ENCODE measurements at regions not wholly inside any gene's neighbourhood (a gene's known extent, or its start where the extent isn't known, plus 50 kb on each side); places are given as distances from the start of the nearest gene placed in this dataset.

DNA sequence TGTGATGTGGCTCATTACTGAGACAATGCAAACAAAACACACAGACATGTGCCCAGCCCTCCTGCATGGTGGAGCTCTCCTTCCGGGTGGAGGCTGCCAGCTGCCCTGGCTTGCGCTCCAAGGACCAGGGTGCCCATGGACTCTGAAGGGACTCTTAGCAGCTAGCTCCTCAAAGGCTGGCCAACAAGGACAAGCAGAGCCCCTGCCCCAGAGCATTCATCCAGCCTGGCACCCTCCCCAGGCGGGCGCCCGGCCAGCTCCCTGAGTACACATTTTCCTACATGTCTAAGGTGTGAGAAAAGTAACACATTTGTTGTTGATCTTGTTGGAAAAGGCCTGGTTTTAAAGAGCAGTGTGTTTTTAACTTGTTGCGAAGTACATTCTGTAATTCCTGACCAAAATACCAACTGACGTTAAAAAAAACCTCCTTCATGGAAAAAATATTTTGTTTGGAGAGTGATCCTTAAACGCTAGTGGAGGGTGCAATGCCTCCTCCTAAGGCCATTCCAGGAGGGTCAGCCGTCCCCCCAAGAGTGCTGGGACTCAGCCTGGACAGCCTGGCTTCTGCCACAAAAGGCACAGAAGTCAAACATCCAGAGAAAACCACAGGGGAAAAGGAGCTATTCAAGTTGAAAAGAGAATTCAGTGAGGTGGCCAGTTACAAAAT lies 86.9 kb downstream of the KLF15 start:
- H3K4me2 ChIP-seq (replicated peaks; ENCODE audit: extremely low read depth, low read length, poor library complexity, severe bottlenecking), result no peak overlapping the region
- TF ChIP-seq, protein P1, sequence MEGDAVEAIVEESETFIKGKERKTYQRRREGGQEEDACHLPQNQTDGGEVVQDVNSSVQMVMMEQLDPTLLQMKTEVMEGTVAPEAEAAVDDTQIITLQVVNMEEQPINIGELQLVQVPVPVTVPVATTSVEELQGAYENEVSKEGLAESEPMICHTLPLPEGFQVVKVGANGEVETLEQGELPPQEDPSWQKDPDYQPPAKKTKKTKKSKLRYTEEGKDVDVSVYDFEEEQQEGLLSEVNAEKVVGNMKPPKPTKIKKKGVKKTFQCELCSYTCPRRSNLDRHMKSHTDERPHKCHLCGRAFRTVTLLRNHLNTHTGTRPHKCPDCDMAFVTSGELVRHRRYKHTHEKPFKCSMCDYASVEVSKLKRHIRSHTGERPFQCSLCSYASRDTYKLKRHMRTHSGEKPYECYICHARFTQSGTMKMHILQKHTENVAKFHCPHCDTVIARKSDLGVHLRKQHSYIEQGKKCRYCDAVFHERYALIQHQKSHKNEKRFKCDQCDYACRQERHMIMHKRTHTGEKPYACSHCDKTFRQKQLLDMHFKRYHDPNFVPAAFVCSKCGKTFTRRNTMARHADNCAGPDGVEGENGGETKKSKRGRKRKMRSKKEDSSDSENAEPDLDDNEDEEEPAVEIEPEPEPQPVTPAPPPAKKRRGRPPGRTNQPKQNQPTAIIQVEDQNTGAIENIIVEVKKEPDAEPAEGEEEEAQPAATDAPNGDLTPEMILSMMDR (IDR thresholded peaks at IDR 0.05), result no peak
- peaks cover 0 to 34% of the 10 kb centered on the region in 2 donors for H3K27me3 ChIP-seq (ENCODE audit: control insufficient read depth in 2 of 2, insufficient read depth in 2 of 2, low read length in 2 of 2)
- Mint-ChIP-seq H3K27me3 (ENCODE audit: low read depth in 3 of 3) (peaks cover 32 to 57% (median 49%) of the 10 kb centered on the region in 3 donors), H3K4me1 (peaks cover 27% of the 10 kb centered on the region), H3K27ac (no peak overlapping the region), H3K36me3 (no peaks in the 10 kb centered on the region), H3K9me3 (peaks cover 2 to 8% (median 4%) of the 10 kb centered on the region in 7 donors), H3K4me3 (no peak overlapping the region)
- intact Hi-C loops (cut with micrococcal nuclease), result no loop called here
- no peaks in the 10 kb centered on the region for H3K79me2 ChIP-seq (ENCODE audit: insufficient read depth, low read length)
- H3K9ac ChIP-seq (ENCODE audit: insufficient read depth, low read length, poor library complexity, severe bottlenecking), result no peak overlapping the region
- no peaks in the 10 kb centered on the region for H3K36me3 ChIP-seq (replicated peaks in 1 of 2; ENCODE audit: control insufficient read depth in 1 of 2, insufficient read depth in 2 of 2, low read length in 2 of 2)
- no peak overlapping the region for H3K27ac ChIP-seq (ENCODE audit: low read depth in 1 of 2, low read length in 2 of 2)
- H3K4me1 ChIP-seq (ENCODE audit: control insufficient read depth in 1 of 2, insufficient read depth in 2 of 2, low read length in 2 of 2), result peaks cover 17 to 35% of the 10 kb centered on the region in 2 donors
- no peak for DNase-seq
- H2AFZ ChIP-seq (ENCODE audit: insufficient read depth, low read depth, low read length, poor library complexity, severe bottlenecking), result no peak overlapping the region
- no peaks in the 10 kb centered on the region for H4K20me1 ChIP-seq (ENCODE audit: insufficient read depth, low read length)
- 100% methylated on average over 3 of the region's 9 CpGs for WGBS (ENCODE audit: insufficient coverage)
- H3K4me3 ChIP-seq (replicated peaks in 1 of 3; ENCODE audit: low read depth in 2 of 3, low read length in 3 of 3), result no peak overlapping the region
- H3K9me3 ChIP-seq (replicated peaks in 1 of 2; ENCODE audit: control insufficient read depth in 1 of 2, insufficient read depth in 1 of 2, low read length in 2 of 2), result no peaks in the 10 kb centered on the region

DNA sequence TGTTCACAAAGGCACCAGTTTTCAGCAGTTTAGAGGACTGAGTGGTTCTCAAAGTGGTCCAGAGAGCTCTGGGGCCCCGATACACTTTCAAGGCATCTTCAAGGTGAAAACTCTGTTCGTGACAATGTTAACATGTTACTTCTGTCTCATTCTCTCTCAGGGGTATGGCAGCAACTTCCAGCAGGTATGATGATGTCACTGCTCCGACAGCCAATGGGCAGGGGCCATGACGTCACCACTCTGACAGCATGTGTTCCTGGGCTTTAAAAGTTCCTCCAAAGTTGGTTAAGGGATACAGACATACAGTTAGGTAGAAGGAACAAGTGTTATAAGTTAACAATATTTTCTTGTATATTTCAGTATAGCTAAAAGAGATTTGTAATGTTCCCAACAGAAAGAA lies 87.9 kb downstream of the KLF15 start:
- peaks cover 32 to 60% (median 48%) of the 10 kb centered on the region in 3 donors for H3K27me3 Mint-ChIP-seq (ENCODE audit: low read depth in 3 of 3)
- no peaks in the 10 kb centered on the region for H3K36me3 ChIP-seq (replicated peaks in 1 of 2; ENCODE audit: control insufficient read depth in 1 of 2, insufficient read depth in 2 of 2, low read length in 2 of 2)
- H3K9me3 ChIP-seq (replicated peaks in 1 of 2; ENCODE audit: control insufficient read depth in 1 of 2, insufficient read depth in 1 of 2, low read length in 2 of 2), result no peaks in the 10 kb centered on the region
- DNase-seq, result no peak
- no peak overlapping the region for H3K27ac Mint-ChIP-seq
- peaks cover 0 to 37% of the 10 kb centered on the region in 2 donors for H3K27me3 ChIP-seq (ENCODE audit: control insufficient read depth in 2 of 2, insufficient read depth in 2 of 2, low read length in 2 of 2)
- no peak overlapping the region for H3K4me2 ChIP-seq (replicated peaks; ENCODE audit: extremely low read depth, low read length, poor library complexity, severe bottlenecking)
- no peaks in the 10 kb centered on the region for H4K20me1 ChIP-seq (ENCODE audit: insufficient read depth, low read length)
- intact Hi-C loops (cut with micrococcal nuclease), result no loop called here
- TF ChIP-seq, protein P1 (IDR thresholded peaks at IDR 0.05), result no peak
- no peaks in the 10 kb centered on the region for H3K79me2 ChIP-seq (ENCODE audit: insufficient read depth, low read length)
- no peak overlapping the region for H3K9ac ChIP-seq (ENCODE audit: insufficient read depth, low read length, poor library complexity, severe bottlenecking)
- H3K4me1 ChIP-seq (ENCODE audit: control insufficient read depth in 1 of 2, insufficient read depth in 2 of 2, low read length in 2 of 2), result peaks cover 12 to 25% of the 10 kb centered on the region in 2 donors
- peaks cover 0 to 4% (median 0%) of the 10 kb centered on the region in 7 donors for H3K9me3 Mint-ChIP-seq
- H3K27ac ChIP-seq (ENCODE audit: low read depth in 1 of 2, low read length in 2 of 2), result no peak overlapping the region
- peaks cover 19% of the 10 kb centered on the region for H3K4me1 Mint-ChIP-seq
- no peaks in the 10 kb centered on the region for H3K36me3 Mint-ChIP-seq
- WGBS (ENCODE audit: insufficient coverage), result 80% methylated on average over 1 of the region's 4 CpGs
- no peak overlapping the region for H3K4me3 ChIP-seq (replicated peaks in 1 of 3; ENCODE audit: low read depth in 2 of 3, low read length in 3 of 3)
- H2AFZ ChIP-seq (ENCODE audit: insufficient read depth, low read depth, low read length, poor library complexity, severe bottlenecking), result no peak overlapping the region
- no peak overlapping the region for H3K4me3 Mint-ChIP-seq
